ENCODE measurements at regions not wholly inside any gene's neighbourhood (a gene's known extent, or its start where the extent isn't known, plus 50 kb on each side); places are given as distances from the start of the nearest gene placed in this dataset.
"Not testable (repeated sequence)": the region's sequence is repeated elsewhere in the genome, so short reads cannot be mapped to it uniquely, and the experiment has no call there.

- TF ChIP-seq USF2 (IDR thresholded peaks at IDR 0.05; ENCODE audit: borderline replicate concordance, low read depth, low read length); CTCF (IDR thresholded peaks at IDR 0.05): not testable (repeated sequence)
These were observed 556.0 kb downstream of the PRIM2 start for GRCh38 chr6:57873424-57873823.

Measured in SK-N-SH (cell line).